ENCODE measurements at regions not wholly inside any gene's neighbourhood (a gene's known extent, or its start where the extent isn't known, plus 50 kb on each side); places are given as distances from the start of the nearest gene placed in this dataset.

- no peak overlapping the region for H3K27ac ChIP-seq (ENCODE audit: control insufficient read depth, insufficient read depth, low read length)
- no peak for FAIRE-seq
- H4K20me1 ChIP-seq (ENCODE audit: control insufficient read depth, extremely low read depth, insufficient read depth, low read length): no peaks in the 10 kb centered on the region
- H2AFZ ChIP-seq (ENCODE audit: control insufficient read depth, low read length): no peak overlapping the region
- H3K4me1 ChIP-seq (ENCODE audit: control insufficient read depth, extremely low read depth, insufficient read depth, low read length): no peaks in the 10 kb centered on the region
- no peaks in the 10 kb centered on the region for H3K27me3 ChIP-seq (ENCODE audit: control insufficient read depth, extremely low read depth, insufficient read depth, low read length)
- no peak for DNase-seq (ENCODE audit: low read depth, low spot score)
- no peak overlapping the region for H3K4me3 ChIP-seq (ENCODE audit: control insufficient read depth in 2 of 3, extremely low read depth in 1 of 3, insufficient read depth in 2 of 3, low read depth in 1 of 3, low read length in 3 of 3)
- no peak overlapping the region for H3K4me2 ChIP-seq (ENCODE audit: control insufficient read depth, extremely low read depth, insufficient read depth, low read depth, low read length)
- H3K9ac ChIP-seq (ENCODE audit: control insufficient read depth, extremely low read depth, insufficient read depth, low read length): no peak overlapping the region
- no peaks in the 10 kb centered on the region for H3K9me3 ChIP-seq (ENCODE audit: control insufficient read depth, low read depth, low read length)
- no peaks in the 10 kb centered on the region for H3K79me2 ChIP-seq (ENCODE audit: control insufficient read depth, insufficient read depth, low read length)
- TF ChIP-seq EZH2 (IDR thresholded peaks at IDR 0.05; ENCODE audit: low read length): no peak
- TF ChIP-seq CTCF (optimal IDR thresholded peaks at IDR 0.05 in 1 of 3, IDR thresholded peaks at IDR 0.05 in 1 of 3, conservative IDR thresholded peaks at IDR 0.05 in 1 of 3; ENCODE audit: extremely low read depth in 1 of 3, insufficient read depth in 2 of 3, low read length in 3 of 3): no peak
- dilution Hi-C loops (cut with MboI; ENCODE audit: extremely low pct_ligation_motif_present, low sequenced_read_pairs): no loop called here
- no peaks in the 10 kb centered on the region for H3K9me1 ChIP-seq (ENCODE audit: control insufficient read depth, extremely low read depth, insufficient read depth, low read length)
- H3K36me3 ChIP-seq (ENCODE audit: control insufficient read depth in 2 of 2, extremely low read depth in 1 of 2, insufficient read depth in 2 of 2, low read length in 2 of 2): no peaks in the 10 kb centered on the region
These were observed 88.5 kb upstream of the PTCHD4 start for GRCh38 chr6:48199499-48199898.

GRCh38 chr6:48197941-48198340, 86.9 kb upstream of the PTCHD4 start:
- H3K4me2 ChIP-seq (ENCODE audit: control insufficient read depth, extremely low read depth, insufficient read depth, low read depth, low read length): no peak overlapping the region
- no peak overlapping the region for H3K27ac ChIP-seq (ENCODE audit: control insufficient read depth, insufficient read depth, low read length)
- H2AFZ ChIP-seq (ENCODE audit: control insufficient read depth, low read length): no peak overlapping the region
- no peaks in the 10 kb centered on the region for H3K9me1 ChIP-seq (ENCODE audit: control insufficient read depth, extremely low read depth, insufficient read depth, low read length)
- no peak overlapping the region for H3K4me3 ChIP-seq (ENCODE audit: control insufficient read depth in 2 of 3, extremely low read depth in 1 of 3, insufficient read depth in 2 of 3, low read depth in 1 of 3, low read length in 3 of 3)
- no peaks in the 10 kb centered on the region for H3K79me2 ChIP-seq (ENCODE audit: control insufficient read depth, insufficient read depth, low read length)
- H3K36me3 ChIP-seq (ENCODE audit: control insufficient read depth in 2 of 2, extremely low read depth in 1 of 2, insufficient read depth in 2 of 2, low read length in 2 of 2): no peaks in the 10 kb centered on the region
- no peaks in the 10 kb centered on the region for H3K9me3 ChIP-seq (ENCODE audit: control insufficient read depth, low read depth, low read length)
- no peak overlapping the region for H3K9ac ChIP-seq (ENCODE audit: control insufficient read depth, extremely low read depth, insufficient read depth, low read length)
- H3K4me1 ChIP-seq (ENCODE audit: control insufficient read depth, extremely low read depth, insufficient read depth, low read length): no peaks in the 10 kb centered on the region
- DNase-seq (ENCODE audit: low read depth, low spot score) (no peak), FAIRE-seq (no peak)
- dilution Hi-C loops (cut with MboI; ENCODE audit: extremely low pct_ligation_motif_present, low sequenced_read_pairs): no loop called here
- H4K20me1 ChIP-seq (ENCODE audit: control insufficient read depth, extremely low read depth, insufficient read depth, low read length): no peaks in the 10 kb centered on the region
- TF ChIP-seq EZH2 (IDR thresholded peaks at IDR 0.05; ENCODE audit: low read length): no peak
- no peak for TF ChIP-seq CTCF (optimal IDR thresholded peaks at IDR 0.05 in 1 of 3, IDR thresholded peaks at IDR 0.05 in 1 of 3, conservative IDR thresholded peaks at IDR 0.05 in 1 of 3; ENCODE audit: extremely low read depth in 1 of 3, insufficient read depth in 2 of 3, low read length in 3 of 3)
- H3K27me3 ChIP-seq (ENCODE audit: control insufficient read depth, extremely low read depth, insufficient read depth, low read length): no peaks in the 10 kb centered on the region

Measured in keratinocyte (primary cell).